GM23248 (cell line): ENCODE measurements at regions not wholly inside any gene's neighbourhood (a gene's known extent, or its start where the extent isn't known, plus 50 kb on each side); places are given as distances from the start of the nearest gene placed in this dataset.

ENCODE experiments used
- EZH2 ChIP-seq: fragments of 200-600 bp; sonication (generic); IDR thresholded peaks from 2 replicates; pipeline ENCODE4 v1.6.1; 2018; ENCODE audit warnings: antibody characterized with exemption, mild to moderate bottlenecking; ENCODE audit not compliant: insufficient read depth, poor library complexity, severe bottlenecking
- EZH2phosphoT487 ChIP-seq: fragments of 200-600 bp; sonication (generic); IDR thresholded peaks from 2 replicates; pipeline ENCODE4 v1.6.1; 2018; ENCODE audit warnings: antibody characterized with exemption, moderate library complexity, mild to moderate bottlenecking, low read depth; ENCODE audit not compliant: insufficient read depth

- TF ChIP-seq EZH2phosphoT487: no peak
- no peak for TF ChIP-seq EZH2
Measured at GRCh38 chr14:44763356-44763755, 198.4 kb downstream of the KLHL28 start.
